ENCODE measurements at regions not wholly inside any gene's neighbourhood (a gene's known extent, or its start where the extent isn't known, plus 50 kb on each side); places are given as distances from the start of the nearest gene placed in this dataset.

DNA sequence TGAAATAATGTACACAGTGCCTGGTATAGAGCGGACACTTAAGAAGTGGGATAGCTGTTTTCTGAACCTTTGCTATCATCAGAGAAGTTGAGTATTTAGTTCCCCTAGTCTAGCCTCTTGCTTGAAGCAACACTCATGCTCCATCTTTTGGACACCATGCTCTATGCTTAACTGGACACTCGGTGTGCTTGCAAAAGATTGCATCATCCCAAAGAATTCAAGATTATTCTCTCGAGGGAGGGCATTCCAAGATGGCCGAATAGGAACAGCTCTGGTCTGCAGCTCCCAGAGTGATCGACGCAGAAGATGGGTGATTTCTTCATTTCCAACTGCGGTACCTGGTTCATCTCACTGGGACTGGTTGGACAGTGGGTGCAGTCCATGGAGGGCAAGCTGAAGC lies 143.9 kb upstream of the FSHR start:
- Histone ChIP-seq H3K4me3 (ENCODE audit: control insufficient read depth in 2 of 3, extremely low read depth in 1 of 3, insufficient read depth in 2 of 3, low read depth in 1 of 3, low read length in 3 of 3) (no peak overlapping the region), H3K27ac (ENCODE audit: control insufficient read depth, insufficient read depth, low read length) (no peak overlapping the region), H3K79me2 (ENCODE audit: control insufficient read depth, insufficient read depth, low read length) (no peaks in the 10 kb centered on the region), H3K27me3 (ENCODE audit: control insufficient read depth, extremely low read depth, insufficient read depth, low read length) (no peaks in the 10 kb centered on the region), H3K4me2 (ENCODE audit: control insufficient read depth, extremely low read depth, insufficient read depth, low read depth, low read length) (no peak overlapping the region), H3K9me1 (ENCODE audit: control insufficient read depth, extremely low read depth, insufficient read depth, low read length) (no peaks in the 10 kb centered on the region), H3K9ac (ENCODE audit: control insufficient read depth, extremely low read depth, insufficient read depth, low read length) (no peak overlapping the region), H3K36me3 (ENCODE audit: control insufficient read depth in 2 of 2, extremely low read depth in 1 of 2, insufficient read depth in 2 of 2, low read length in 2 of 2) (no peaks in the 10 kb centered on the region), H2AFZ (ENCODE audit: control insufficient read depth, low read length) (no peak overlapping the region), H4K20me1 (ENCODE audit: control insufficient read depth, extremely low read depth, insufficient read depth, low read length) (no peaks in the 10 kb centered on the region), H3K4me1 (ENCODE audit: control insufficient read depth, extremely low read depth, insufficient read depth, low read length) (no peaks in the 10 kb centered on the region), H3K9me3 (ENCODE audit: control insufficient read depth, low read depth, low read length) (no peaks in the 10 kb centered on the region)
- no peak for FAIRE-seq
- TF ChIP-seq, protein P1, sequence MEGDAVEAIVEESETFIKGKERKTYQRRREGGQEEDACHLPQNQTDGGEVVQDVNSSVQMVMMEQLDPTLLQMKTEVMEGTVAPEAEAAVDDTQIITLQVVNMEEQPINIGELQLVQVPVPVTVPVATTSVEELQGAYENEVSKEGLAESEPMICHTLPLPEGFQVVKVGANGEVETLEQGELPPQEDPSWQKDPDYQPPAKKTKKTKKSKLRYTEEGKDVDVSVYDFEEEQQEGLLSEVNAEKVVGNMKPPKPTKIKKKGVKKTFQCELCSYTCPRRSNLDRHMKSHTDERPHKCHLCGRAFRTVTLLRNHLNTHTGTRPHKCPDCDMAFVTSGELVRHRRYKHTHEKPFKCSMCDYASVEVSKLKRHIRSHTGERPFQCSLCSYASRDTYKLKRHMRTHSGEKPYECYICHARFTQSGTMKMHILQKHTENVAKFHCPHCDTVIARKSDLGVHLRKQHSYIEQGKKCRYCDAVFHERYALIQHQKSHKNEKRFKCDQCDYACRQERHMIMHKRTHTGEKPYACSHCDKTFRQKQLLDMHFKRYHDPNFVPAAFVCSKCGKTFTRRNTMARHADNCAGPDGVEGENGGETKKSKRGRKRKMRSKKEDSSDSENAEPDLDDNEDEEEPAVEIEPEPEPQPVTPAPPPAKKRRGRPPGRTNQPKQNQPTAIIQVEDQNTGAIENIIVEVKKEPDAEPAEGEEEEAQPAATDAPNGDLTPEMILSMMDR (optimal IDR thresholded peaks at IDR 0.05 in 1 of 3, IDR thresholded peaks at IDR 0.05 in 1 of 3, conservative IDR thresholded peaks at IDR 0.05 in 1 of 3; ENCODE audit: extremely low read depth in 1 of 3, insufficient read depth in 2 of 3, low read length in 3 of 3): no peak
- TF ChIP-seq EZH2 (IDR thresholded peaks at IDR 0.05; ENCODE audit: low read length): no peak
- dilution Hi-C loops (cut with MboI; ENCODE audit: extremely low pct_ligation_motif_present, low sequenced_read_pairs): no loop called here
- DNase-seq (ENCODE audit: low read depth, low spot score): no peak

DNA sequence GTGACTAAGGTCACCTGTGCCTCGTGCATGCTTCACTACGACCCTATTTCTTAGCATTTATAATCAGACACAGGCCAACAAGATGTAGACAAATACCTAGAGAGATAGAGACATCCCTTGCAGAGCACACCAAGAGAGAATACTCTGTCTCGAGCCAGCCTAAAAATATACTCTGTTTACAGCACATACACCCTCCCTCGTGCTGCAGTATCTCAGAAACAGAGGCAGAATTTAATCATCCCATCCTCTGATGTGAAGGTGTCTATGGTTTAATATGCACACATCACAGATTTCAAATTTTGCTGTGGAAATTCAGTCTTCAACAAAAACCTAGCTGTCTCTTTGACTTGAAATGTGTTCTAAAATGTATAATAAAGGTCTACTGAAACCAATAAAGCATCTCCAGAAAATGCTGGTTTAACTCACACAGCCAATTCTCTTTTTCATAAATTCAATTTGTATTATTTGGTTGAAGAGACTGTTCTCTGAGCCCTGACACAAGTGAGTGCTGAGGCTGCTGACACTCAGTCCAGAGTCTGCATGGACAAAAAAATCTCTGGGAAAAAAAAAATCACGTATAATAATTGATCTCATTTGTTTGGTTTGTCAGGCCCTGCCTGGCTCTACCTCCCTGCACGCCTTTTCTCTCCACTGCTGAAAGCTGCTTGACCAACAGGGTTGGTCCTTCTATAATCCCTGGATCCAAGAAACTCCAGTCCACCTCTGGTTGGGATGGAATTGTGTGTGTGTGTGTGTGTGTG lies 142.0 kb upstream of the FSHR start:
- FAIRE-seq (no peak), DNase-seq (ENCODE audit: low read depth, low spot score) (no peak)
- no peak overlapping the region for H3K9ac ChIP-seq (ENCODE audit: control insufficient read depth, extremely low read depth, insufficient read depth, low read length)
- no peaks in the 10 kb centered on the region for H4K20me1 ChIP-seq (ENCODE audit: control insufficient read depth, extremely low read depth, insufficient read depth, low read length)
- H3K27me3 ChIP-seq (ENCODE audit: control insufficient read depth, extremely low read depth, insufficient read depth, low read length): no peaks in the 10 kb centered on the region
- no peaks in the 10 kb centered on the region for H3K9me1 ChIP-seq (ENCODE audit: control insufficient read depth, extremely low read depth, insufficient read depth, low read length)
- no peak overlapping the region for H3K4me3 ChIP-seq (ENCODE audit: control insufficient read depth in 2 of 3, extremely low read depth in 1 of 3, insufficient read depth in 2 of 3, low read depth in 1 of 3, low read length in 3 of 3)
- H3K79me2 ChIP-seq (ENCODE audit: control insufficient read depth, insufficient read depth, low read length): no peaks in the 10 kb centered on the region
- no peaks in the 10 kb centered on the region for H3K36me3 ChIP-seq (ENCODE audit: control insufficient read depth in 2 of 2, extremely low read depth in 1 of 2, insufficient read depth in 2 of 2, low read length in 2 of 2)
- no peak overlapping the region for H2AFZ ChIP-seq (ENCODE audit: control insufficient read depth, low read length)
- no peak overlapping the region for H3K27ac ChIP-seq (ENCODE audit: control insufficient read depth, insufficient read depth, low read length)
- H3K4me1 ChIP-seq (ENCODE audit: control insufficient read depth, extremely low read depth, insufficient read depth, low read length): no peaks in the 10 kb centered on the region
- TF ChIP-seq, protein P1 (optimal IDR thresholded peaks at IDR 0.05 in 1 of 3, IDR thresholded peaks at IDR 0.05 in 1 of 3, conservative IDR thresholded peaks at IDR 0.05 in 1 of 3; ENCODE audit: extremely low read depth in 1 of 3, insufficient read depth in 2 of 3, low read length in 3 of 3): no peak
- H3K9me3 ChIP-seq (ENCODE audit: control insufficient read depth, low read depth, low read length): no peaks in the 10 kb centered on the region
- no peak overlapping the region for H3K4me2 ChIP-seq (ENCODE audit: control insufficient read depth, extremely low read depth, insufficient read depth, low read depth, low read length)
- dilution Hi-C loops (cut with MboI; ENCODE audit: extremely low pct_ligation_motif_present, low sequenced_read_pairs): no loop called here
